Femur (tissue), 1 donor: ENCODE measurements at regions not wholly inside any gene's neighbourhood (a gene's known extent, or its start where the extent isn't known, plus 50 kb on each side); places are given as distances from the start of the nearest gene placed in this dataset.

ENCODE experiments used
- DNase-seq: peaks from one replicate; pipeline ENCODE4 v3.0.0-alpha.2; 2017

DNA sequence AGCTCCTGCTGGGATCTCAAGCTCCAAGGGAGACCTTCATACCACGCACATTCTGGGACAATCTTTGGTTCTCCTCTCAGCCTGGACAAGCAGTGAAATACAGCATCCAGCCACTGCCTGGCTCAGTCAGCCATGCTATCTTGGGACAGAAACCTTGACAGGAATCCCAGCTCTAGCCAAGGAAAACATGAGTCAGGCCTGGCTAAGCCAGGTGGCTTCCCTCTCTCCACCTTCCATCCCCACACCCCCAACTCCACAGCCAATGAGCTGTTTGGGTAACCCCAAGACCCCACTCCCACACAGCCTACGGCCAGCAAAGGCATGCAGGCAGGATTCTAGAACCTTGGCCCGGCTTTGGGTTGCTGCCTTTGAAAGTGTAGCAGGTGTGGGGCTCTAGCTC lies 64.9 kb downstream of the MCFD2 start:
- DNase-seq = peak; percentile 67

DNA sequence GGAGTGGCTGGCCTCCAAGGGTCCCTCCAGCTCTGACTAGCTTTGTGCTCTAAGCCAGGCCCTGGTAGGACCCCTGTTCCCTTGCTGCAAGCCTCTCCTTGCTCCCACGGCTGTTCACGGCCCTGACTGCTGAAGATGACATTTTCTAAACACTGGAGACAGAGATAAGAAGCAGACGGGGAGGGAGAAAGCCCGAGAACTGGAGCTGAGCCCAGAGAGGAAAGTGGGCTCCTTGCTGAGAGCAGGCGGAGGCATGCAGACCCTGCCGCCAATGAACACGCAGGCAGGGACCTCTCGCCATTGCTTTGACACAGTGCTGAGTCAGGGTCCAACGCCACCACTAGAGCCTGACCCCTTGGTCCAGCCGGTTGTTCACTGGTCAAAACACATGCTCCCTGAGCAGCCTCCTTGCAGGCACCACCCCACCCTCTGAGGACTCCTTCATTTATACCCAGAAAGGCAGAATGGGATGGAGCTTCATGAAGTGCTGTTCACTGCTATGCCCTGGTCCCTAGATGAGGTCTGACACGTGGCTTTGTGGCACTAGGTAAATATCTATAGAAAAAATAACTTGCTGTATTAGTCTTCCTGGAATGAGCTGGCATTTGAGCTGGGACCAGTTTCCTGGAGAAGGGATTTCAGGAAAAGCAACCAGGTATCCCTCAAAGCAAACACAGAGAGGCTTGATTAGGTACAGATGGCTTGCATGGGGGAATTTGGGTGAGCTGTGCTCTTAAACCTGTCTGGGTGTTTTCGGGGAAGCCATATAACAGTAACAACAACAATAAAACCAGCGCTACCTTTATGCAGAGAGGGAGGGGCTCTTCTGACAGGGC lies 65.7 kb downstream of the MCFD2 start:
- DNase-seq = no peak

DNA sequence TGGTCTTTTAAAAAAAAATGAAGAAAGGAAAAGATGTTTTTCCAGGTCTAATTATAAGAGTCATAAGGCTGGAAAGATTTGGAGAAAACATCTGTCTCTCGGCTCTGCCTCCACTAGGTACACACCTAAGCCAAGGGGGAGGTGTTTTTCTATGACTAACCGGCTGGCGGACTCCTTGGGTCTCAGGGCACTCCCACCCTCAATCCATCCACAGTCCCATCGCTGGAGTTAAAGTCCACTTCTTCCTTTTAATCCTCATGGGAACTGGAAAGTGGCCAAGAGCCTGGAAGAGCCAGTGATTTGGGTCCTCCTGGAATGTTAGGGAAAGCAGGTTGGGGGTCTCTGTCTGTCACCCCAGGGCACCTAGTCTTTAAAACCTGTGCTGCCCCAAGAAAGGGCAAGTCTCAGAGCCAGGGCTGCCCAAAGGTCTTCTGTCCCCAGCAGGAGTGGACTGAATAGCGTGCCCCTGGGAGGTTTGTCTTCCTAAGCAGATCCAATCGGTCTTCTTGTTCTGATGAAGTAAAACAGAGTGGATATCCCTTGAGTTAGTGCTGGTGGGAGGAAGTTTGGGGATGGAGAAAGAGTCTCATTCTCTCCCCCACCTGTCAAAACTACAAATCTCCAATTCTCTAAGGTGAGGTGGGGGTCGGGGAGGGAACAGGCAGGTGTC lies 66.4 kb downstream of the MCFD2 start:
- DNase-seq = peak; percentile 58

DNA sequence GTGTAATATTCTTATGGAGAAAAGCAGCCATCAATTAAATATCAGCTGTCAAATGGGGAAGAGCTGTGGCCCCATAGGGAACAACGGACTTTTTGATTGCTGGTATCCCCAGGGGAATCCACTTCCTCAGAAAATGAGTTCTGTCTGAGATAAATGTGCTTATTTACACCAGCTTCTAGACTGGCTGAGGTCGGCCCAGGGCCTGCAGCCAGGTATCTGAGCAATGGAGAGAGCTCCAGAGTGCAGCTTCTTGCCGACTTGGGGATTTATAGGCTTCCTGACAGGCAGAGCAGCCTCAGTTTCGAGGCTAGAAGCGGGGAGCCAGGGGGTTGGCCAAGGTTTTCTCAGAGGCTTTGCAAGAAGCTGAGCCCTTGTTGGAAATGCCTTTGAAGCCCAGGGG lies 67.2 kb downstream of the MCFD2 start:
- DNase-seq = peak; percentile 70

DNA sequence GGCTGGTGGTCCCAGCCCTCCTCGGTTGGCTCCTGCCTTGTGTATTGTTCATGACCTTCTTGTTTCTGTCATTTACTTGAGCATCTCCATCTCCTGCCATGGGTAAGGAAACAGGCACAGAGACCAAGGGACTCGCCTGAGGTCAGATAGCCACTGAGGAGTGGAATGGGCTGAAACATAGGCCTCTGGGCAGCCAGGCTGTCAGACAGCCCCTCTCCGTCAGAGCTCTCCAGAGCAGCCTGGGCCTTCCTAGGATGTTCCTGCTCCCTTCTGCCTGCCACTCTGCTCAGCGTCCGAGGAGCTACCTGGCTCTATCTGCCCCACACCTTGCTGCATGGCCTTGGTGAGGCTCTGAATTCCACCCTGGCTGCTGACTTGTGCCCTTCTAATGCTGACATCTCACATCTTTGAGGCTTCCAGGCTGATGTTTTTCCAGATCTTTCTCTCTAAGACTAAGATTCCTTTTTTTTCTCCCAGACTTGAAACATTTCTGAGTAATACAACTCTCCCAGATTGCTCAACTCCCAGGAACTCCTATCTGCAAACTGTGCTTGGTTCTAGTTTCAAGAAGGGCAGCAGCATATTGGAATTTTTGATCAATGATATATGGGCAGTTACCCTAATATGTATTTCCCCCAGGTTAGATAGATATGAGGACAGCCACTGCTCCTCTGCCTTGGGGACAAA lies 67.7 kb downstream of the MCFD2 start:
- DNase-seq = no peak

DNA sequence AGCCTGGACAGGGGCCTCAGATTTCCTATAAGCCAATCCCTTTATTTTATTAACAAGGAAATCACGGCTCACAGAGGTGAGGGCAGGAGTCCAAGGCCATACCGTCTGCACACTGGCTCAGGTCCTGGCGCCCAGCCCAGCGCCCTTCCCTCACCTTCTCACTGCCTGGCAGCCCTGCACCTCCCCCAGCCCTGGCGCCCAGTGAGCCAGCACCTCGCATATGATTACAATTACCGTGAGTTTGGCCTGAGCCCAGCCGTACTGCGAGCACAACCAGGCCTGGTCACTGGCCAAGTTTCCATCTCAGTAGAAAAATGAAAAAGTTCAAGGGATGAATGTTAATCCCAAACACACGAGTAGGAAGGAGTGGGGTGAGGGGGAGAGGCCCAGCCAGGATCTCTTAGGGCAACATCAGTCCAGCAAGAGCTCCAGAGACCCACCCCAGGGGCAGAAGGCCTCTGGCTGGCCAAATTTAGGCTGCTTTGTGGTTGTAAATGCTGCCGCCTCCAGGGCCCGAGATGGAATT lies 68.4 kb downstream of the MCFD2 start:
- peak; percentile 91 for DNase-seq

DNA sequence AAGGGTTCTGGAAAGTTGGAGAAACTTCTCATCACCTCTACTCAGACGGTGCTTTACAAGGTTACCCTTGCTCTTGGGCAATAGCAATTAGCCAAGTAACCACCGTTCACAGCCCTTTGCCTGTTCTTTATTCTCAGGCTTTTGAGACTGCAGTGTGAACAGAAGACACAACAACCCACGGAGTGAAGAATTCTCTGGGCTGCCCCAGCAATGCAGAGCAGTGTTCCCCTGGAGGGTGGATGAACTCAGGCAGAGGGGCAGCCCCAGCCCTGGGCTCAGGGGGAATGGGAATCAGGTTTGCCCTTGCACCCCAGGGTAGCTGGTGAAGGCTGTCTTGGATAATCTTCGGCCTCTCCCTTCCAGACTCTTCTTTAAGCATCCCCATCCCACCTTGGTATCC lies 69.1 kb downstream of the MCFD2 start:
- no peak for DNase-seq

DNA sequence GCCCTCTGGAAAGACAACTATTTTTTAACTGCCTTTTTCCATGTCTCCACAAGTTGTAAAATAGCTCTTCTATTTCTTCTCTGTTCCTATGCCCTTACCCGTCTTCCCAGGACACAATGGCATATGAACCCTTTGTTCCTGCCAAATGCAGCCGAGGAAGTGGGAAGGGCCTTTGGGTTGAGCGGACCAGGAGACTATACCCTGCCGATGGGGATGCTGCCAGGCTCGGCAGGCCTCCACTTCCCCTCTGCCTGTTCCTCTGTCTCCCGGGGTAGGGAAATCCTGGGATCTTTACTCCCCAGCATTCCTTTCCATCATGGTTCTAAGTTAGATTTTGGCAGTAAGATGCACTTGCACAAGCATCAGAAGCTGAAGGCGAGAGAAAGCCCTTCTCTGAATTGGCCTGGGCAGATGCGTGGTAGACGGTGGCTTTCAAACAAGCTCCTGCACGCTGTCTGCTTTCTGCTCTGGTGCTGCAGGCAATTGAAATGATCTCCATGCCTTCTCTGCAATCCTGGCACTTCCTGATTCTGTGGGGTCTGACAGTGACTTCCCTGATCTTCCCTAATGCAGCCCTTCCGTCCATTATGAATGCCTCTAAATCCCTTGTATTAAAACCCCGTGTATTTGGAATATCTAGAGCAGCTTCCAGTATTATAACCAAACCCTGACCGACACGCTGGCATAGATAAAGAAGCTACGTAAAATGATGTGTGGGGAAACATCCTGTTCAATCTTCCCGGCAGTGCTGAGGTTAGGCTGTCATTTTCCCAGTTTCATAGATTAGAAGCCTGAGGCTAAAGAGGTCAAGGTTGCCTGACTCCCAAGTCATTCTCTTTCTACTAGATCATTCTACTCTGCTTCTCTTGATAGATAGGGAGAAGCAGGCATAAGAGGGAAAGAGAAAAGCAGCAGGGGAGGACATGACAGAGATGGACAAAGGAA lies 69.8 kb downstream of the MCFD2 start:
- DNase-seq = no peak

DNA sequence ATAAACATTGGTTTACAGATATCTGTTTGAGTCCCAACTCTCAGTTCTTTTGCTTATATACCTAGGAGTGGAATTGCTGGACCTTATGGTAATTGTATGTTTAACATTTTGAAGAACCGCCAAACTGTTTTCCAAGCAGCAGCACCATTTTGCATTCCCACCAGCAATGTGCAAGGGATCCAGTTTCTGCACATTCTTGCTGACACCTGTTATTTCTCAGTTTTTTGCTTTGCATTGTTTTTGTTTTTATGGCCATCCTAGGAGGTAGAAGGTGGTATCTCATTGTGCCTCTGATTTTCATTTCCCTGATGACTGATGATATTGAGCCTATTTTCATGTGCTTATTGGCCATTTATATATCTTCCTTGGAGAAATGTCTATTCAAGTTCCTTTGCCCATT lies 71.2 kb downstream of the MCFD2 start:
- no peak for DNase-seq

DNA sequence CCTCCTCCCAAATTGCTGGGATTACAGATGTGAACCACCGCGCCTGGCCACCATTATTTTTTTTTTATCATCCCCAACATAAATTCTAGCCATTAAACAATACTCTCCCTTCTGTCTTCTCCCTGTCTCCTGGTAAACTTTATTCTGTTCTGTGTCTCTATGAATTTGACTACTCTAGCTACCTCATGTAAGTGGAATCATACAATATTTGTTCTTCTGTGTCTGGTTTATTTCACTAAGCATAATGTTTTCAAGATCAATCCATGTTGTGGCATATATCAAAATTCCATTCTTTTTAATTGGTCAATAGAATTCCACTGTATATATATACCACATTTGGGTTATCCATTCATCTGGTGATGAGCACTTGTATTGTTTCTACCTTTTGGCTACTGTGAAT lies 71.6 kb downstream of the MCFD2 start:
- DNase-seq = no peak

DNA sequence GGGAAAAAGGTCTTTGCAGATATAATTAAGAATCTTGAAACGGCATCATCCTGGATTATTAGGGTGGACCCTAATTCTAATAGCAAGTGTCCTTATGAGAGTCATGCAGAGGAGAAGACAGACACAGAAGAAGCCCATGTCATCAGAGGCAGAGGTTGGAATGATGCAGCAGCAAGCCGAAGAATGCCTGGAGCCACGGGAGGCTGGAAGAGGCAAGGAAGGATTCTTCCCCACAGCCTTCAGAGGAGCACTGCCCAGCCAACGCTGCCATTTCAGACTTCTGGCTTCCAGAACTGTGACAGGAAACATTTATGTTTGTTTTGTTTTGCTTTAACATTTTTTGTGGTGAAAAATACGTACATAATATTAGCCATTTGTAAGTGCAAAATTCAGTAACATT lies 72.3 kb downstream of the MCFD2 start:
- no peak for DNase-seq

DNA sequence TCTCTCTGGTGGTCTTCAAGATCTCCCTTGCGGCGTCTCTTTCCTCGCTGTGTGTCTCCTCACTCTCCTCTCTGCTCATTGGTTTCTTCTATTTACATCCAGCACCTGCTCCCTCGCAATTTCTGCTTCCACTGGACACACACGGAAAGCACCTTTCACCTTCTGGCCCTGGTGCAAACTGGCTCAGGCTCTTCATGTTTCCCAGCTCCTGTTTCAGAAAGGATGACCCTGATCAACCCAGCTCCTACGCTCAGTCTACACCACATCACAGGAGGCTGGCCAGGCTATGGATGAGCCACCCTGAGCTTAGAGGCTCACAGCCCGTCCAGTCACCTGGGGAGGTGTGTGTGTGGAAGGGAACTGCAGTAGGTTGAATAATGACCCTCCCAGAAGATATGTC lies 72.7 kb downstream of the MCFD2 start:
- DNase-seq = no peak

DNA sequence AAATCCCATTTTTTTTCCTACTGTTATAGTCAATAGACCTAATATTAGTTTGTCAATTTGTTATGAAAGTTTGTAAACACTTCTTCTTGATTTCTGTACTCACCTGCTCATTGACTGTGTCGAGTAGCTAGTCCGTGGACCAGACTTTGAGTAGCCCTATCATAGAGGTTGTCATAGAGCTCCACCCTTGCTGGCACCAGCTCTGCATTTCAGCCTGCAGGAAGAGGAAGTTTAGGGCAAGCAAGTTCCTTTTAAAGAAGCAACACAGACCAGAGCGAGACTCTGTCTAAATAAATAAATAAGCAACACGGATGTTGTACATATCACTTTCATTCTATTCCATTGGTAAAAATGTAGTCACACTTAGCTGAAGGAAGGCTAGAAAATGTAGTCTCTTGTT lies 74.0 kb downstream of the MCFD2 start:
- DNase-seq = no peak

DNA sequence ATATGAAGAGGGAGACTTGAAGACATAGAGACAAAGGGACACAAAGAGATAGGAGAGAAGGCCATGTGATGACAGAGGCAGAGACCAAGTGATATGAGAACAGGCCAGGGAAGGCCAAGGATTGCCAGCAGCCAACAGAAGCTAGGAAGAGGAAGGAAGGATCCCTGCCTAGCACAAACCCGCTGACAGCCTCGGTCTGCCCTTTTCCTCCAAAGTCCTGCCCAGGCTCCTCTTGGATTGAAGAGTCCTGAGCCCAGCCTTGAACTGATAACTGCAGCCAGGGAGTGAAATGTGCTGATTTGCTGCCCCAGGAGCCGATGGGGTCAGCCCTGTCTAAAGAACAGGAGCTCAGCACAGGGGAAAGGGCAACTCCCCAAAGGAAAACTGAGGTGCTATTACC lies 76.6 kb downstream of the MCFD2 start:
- DNase-seq = no peak

DNA sequence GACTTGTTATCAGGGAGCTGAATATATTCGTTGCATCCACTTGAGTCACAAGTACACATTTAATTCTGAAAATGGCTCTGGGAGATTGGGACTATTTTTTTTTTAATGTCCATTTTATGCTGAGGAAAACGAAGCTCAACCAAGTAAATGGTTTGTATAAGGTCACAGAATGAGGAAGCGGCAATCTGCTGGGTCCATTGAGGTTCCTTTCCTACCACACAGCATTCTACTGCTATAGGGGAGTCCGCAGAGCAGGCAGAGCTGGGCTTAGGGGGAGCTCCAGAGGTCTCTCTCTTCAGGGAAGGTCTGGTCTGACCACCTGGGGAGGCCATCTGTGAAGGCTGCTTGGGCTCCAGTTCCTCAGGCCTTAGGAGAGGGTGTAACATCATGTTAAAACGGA lies 77.9 kb downstream of the MCFD2 start:
- no peak for DNase-seq

DNA sequence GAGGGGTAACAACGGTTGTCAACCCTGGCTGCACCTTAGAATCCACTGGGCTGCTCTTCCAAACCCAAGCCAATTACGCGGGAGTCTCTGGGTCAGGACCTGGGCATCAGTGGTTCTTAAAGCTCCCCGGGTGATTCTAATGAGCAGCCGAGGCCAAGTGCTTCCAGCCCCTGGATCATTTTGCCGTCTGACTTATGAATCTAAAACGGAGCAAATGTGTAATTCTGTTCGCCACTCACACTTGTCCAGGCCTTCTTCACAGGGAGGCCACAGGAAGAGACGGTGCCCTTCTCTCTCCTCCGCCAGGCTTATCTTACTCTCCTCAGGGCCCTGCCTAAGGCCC lies 78.5 kb downstream of the MCFD2 start:
- DNase-seq = no peak

DNA sequence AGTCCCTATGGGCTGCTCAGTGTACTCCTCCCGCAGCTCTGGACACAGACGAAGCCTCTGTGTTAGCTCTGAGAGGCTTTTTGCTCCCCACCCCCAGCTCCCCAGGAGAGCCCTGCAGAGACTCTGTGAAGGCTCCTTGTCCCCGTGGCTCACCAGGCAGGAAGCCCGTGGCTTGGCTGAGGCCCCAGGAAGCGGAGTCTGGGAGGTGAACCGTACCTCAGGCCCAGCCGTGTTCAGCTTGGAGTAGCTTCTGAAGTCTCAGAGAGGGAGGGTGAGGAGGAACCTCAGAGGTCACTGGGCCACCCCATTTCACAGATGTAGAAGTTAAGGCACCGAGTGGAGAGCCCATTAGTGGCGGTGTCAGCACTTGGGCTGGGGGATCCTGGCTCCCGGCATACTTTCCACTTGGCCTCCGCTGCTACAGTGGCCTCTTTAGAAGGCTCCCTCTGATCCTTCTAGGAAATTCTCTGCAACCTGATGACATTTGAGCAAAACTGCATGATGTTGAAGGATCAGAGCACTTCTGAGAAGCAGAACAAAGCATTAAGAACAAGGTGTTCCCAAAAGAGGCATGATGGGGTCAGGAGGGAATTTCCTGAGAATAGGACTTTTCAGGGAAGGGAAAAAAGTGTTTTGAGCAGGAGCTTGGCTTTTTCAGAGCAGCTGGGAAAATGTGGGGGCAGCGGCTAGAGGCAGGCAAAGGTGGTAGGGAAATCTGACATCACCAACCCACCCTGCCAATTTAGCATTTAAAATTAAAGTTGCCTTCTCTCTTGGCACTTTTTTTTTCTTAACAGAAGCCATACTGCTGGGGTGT lies 79.1 kb downstream of the MCFD2 start:
- peak; percentile 77 for DNase-seq

DNA sequence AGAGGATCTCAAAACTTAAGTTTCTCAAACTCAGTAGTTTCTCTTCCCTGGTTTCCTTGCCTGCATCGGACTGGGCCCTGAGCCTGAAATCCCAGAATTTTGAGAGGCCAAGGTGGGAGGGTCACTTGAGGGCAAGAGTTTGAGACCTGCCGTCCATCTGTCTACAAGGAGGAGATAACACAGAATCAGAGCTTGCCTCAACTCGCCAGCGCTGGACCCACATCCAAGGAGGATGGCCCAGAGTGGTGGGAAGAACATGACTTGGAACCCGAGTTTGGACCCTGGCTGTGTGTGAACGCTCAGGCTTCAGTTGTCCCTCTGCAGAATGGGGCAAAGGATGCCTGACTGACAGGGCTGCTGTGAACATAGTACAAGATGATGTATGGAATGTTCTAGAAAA lies 80.1 kb downstream of the MCFD2 start:
- no peak for DNase-seq

DNA sequence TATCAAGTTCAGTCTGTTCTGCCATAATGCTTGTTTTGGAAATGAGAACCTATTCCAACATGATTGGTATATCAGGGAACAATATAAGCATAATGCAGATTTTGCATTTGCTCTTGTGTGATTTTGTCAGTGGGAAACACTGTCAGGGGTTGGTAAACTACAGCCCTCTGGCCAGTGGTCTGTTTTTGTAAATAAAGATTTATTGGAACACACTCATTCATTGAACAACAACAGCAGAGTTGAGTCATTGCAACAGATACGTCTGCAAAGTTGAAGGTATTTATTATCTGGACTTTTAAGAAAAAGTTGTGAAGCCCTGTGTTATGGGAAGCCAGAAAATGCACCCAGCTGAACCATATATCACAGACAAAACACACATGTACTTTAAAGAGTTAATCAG lies 83.1 kb downstream of the MCFD2 start:
- DNase-seq = no peak

DNA sequence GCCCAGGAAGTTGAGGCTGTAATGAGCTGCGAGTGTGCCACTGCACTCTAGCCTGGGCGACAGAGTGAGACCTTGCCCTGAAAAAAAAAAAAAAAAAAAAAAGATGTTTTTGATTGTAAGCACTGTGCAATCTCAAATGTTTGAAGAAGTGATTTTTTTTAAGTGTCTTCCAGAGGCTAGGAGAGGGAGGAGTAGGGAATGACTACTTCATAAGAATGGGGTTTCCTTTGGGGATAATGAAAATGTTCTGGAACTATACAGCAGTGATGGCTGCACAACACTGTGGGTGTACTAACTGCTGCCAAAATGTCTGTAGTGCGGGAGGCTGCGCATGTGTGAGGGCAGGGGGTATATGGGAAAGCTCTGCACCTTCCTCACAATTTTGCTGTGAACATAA lies 83.7 kb downstream of the MCFD2 start:
- no peak for DNase-seq

DNA sequence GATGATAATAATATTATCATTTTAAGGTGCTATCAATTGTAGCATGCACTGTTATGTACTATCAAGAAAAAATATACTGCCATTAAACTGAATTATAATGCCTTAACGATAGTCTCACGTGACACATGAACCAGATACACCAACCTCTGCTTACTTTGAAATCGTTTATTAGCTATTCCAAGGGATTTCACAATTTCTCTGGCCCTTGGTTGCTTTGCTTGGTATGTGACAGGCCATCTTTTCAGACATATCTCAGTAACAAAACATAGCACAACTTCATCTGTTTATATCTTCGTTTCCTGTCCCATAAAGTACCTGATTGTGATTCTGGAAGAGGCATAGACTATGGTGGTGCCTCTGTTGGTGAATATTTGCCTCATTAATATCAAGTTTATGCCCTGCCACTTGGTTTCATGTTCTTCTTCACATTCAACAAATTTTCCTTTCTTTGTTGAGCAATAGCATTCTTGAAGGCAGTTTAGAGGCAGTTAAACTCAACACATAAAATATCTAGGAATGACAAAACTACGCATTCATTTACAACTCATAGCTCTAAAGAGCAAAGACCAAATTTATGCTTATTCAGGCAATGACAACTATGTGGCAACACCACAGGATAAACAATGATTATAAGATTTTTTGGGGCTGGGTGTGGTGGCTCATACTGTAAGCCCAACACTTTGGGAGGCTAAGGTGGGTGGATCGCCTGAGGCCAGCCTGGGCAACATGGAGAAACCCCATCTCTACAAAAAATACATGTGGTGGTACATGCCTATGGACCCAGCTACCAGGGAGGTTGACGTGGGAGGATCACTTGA lies 84.3 kb downstream of the MCFD2 start:
- DNase-seq = no peak
